ENCODE measurements at regions not wholly inside any gene's neighbourhood (a gene's known extent, or its start where the extent isn't known, plus 50 kb on each side); places are given as distances from the start of the nearest gene placed in this dataset.

DNA sequence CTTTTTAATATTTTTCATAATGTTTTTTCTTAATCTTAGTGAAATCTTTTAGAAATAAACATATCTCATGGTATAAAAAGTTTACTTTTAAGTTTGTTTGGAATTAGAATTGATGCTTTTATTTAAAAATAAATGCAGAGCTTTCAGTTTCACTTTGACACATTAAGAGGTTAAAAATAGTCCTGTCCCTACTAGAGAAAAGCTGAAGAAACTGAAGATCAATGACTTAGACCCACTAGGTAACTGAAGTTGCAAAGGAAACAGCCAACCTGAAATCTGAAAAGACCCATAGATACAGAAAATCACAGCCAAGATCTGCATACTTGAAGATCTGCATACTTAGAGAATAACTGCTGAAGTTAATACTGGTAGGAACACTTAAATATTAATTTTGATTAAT is 237.6 kb downstream of the RAP2B start:
- TF ChIP-seq, protein P1, sequence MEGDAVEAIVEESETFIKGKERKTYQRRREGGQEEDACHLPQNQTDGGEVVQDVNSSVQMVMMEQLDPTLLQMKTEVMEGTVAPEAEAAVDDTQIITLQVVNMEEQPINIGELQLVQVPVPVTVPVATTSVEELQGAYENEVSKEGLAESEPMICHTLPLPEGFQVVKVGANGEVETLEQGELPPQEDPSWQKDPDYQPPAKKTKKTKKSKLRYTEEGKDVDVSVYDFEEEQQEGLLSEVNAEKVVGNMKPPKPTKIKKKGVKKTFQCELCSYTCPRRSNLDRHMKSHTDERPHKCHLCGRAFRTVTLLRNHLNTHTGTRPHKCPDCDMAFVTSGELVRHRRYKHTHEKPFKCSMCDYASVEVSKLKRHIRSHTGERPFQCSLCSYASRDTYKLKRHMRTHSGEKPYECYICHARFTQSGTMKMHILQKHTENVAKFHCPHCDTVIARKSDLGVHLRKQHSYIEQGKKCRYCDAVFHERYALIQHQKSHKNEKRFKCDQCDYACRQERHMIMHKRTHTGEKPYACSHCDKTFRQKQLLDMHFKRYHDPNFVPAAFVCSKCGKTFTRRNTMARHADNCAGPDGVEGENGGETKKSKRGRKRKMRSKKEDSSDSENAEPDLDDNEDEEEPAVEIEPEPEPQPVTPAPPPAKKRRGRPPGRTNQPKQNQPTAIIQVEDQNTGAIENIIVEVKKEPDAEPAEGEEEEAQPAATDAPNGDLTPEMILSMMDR (IDR thresholded peaks at IDR 0.05; ENCODE audit: low read depth, low read length, poor library complexity, severe bottlenecking): no peak
- TF ChIP-seq EZH2phosphoT487 (IDR thresholded peaks at IDR 0.05; ENCODE audit: borderline replicate concordance, low read length): no peak
